HG03378 (cell line): ENCODE measurements at regions not wholly inside any gene's neighbourhood (a gene's known extent, or its start where the extent isn't known, plus 50 kb on each side); places are given as distances from the start of the nearest gene placed in this dataset.

Source experiments
- ATAC-seq: cut with Tn5 transposase; IDR thresholded peaks from one replicate; pipeline ENCODE4 v1.9.1; 2021; ENCODE audit warnings: mild to moderate bottlenecking, moderate library complexity; ENCODE audit not compliant: unreplicated experiment

- ATAC-seq, result no peak
Observed at GRCh38 chr10:4498711-4499251, 327.2 kb upstream of the AKR1E2 start.

- ATAC-seq, result no peak
Observed at GRCh38 chr10:4494551-4494950, 331.5 kb upstream of the AKR1E2 start.

- ATAC-seq, result no peak
Observed at GRCh38 chr10:4492202-4492601, 333.8 kb upstream of the AKR1E2 start.

- no peak for ATAC-seq
Observed at GRCh38 chr10:4488904-4489303, 337.1 kb upstream of the AKR1E2 start.

- no peak for ATAC-seq
Observed at GRCh38 chr10:4485636-4486035, 340.4 kb upstream of the AKR1E2 start.

GRCh38 chr10:4483811-4484210, 342.2 kb upstream of the AKR1E2 start:
- no peak for ATAC-seq

- ATAC-seq, result no peak
Observed at GRCh38 chr10:4482659-4483058, 343.3 kb upstream of the AKR1E2 start.

GRCh38 chr10:4481192-4481591, 344.8 kb upstream of the AKR1E2 start:
- no peak for ATAC-seq

GRCh38 chr10:4479342-4479741, 346.7 kb upstream of the AKR1E2 start:
- no peak for ATAC-seq

- no peak for ATAC-seq
Observed at GRCh38 chr10:4477664-4478063, 348.3 kb upstream of the AKR1E2 start.

GRCh38 chr10:4475827-4476490, 350.0 kb upstream of the AKR1E2 start:
- no peak for ATAC-seq

GRCh38 chr10:4474829-4475228, 351.2 kb upstream of the AKR1E2 start:
- ATAC-seq, result no peak

GRCh38 chr10:4473977-4474376, 352.0 kb upstream of the AKR1E2 start:
- no peak for ATAC-seq

GRCh38 chr10:4472190-4472904, 353.7 kb upstream of the AKR1E2 start:
- no peak for ATAC-seq

GRCh38 chr10:4470231-4470835, 355.7 kb upstream of the AKR1E2 start:
- ATAC-seq, result no peak

- no peak for ATAC-seq
Observed at GRCh38 chr10:4467481-4467880, 358.5 kb upstream of the AKR1E2 start.

GRCh38 chr10:4460267-4460666, 365.7 kb upstream of the AKR1E2 start:
- no peak for ATAC-seq

GRCh38 chr10:4459531-4459930, 366.5 kb upstream of the AKR1E2 start:
- no peak for ATAC-seq

- no peak for ATAC-seq
Observed at GRCh38 chr10:4457597-4457996, 368.4 kb upstream of the AKR1E2 start.

- no peak for ATAC-seq
Observed at GRCh38 chr10:4456776-4457175, 369.2 kb upstream of the AKR1E2 start.

- no peak for ATAC-seq
Observed at GRCh38 chr10:4456279-4456678, 369.7 kb upstream of the AKR1E2 start.

- ATAC-seq, result no peak
Observed at GRCh38 chr10:4453950-4454349, 372.1 kb upstream of the AKR1E2 start.
